ENCODE measurements at regions not wholly inside any gene's neighbourhood (a gene's known extent, or its start where the extent isn't known, plus 50 kb on each side); places are given as distances from the start of the nearest gene placed in this dataset.

- Histone ChIP-seq H3K79me1 (ENCODE audit: low read length) (peaks cover under 1% of the 10 kb centered on the region), H3K9me3 (ENCODE audit: insufficient read depth, low read depth, low read length) (peaks cover 3% of the 10 kb centered on the region), H4K8ac (ENCODE audit: low read depth, low read length) (no peak overlapping the region), H2BK120ac (ENCODE audit: insufficient read depth, low read length, poor library complexity) (no peak overlapping the region), H2BK5ac (ENCODE audit: low read depth, low read length, poor library complexity) (no peak overlapping the region), H3K4me3 (ENCODE audit: low read depth, low read length) (no peak overlapping the region), H3K23ac (ENCODE audit: low read length) (no peak overlapping the region), H3K4me1 (ENCODE audit: control insufficient read depth in 1 of 2, insufficient read depth in 2 of 2, low read length in 2 of 2) (peaks cover 1 to 4% of the 10 kb centered on the region in 2 experiments), H4K12ac (ENCODE audit: low read depth, low read length) (no peak overlapping the region), H3K27ac (ENCODE audit: low read depth, low read length) (no peak overlapping the region), H3K27me3 (ENCODE audit: insufficient read depth, low read length) (peaks cover 3% of the 10 kb centered on the region), H3K79me2 (ENCODE audit: control insufficient read depth, insufficient read depth, low read length, poor library complexity) (no peaks in the 10 kb centered on the region), H3K4ac (ENCODE audit: low read depth, low read length) (no peak overlapping the region), H4K91ac (ENCODE audit: low read depth, low read length) (no peak overlapping the region), H2AFZ (ENCODE audit: insufficient read depth, low read length, poor library complexity) (no peak overlapping the region), H3K14ac (ENCODE audit: low read length) (no peak overlapping the region), H3K9ac (ENCODE audit: low read length) (no peak overlapping the region), H3K18ac (ENCODE audit: low read length) (no peak overlapping the region), H3K36me3 (ENCODE audit: control insufficient read depth in 1 of 2, insufficient read depth in 2 of 2, low read length in 2 of 2) (no peaks in the 10 kb centered on the region), H3K4me2 (ENCODE audit: low read length) (no peak overlapping the region), H2BK12ac (ENCODE audit: low read length) (no peak overlapping the region), H2AK5ac (ENCODE audit: low read length) (no peak overlapping the region)
- DNase-seq: no peak
- no CpG with 5 or more reads among the region's 2 CpGs for WGBS (ENCODE audit: extremely low coverage, insufficient coverage, insufficient read length)
Observed at GRCh38 chr4:38194047-38194602, 233.9 kb downstream of the PTTG2 start.

- H3K4me1 ChIP-seq (ENCODE audit: control insufficient read depth in 1 of 2, insufficient read depth in 2 of 2, low read length in 2 of 2): no peaks in the 10 kb centered on the region
- no peak overlapping the region for H3K4me3 ChIP-seq (ENCODE audit: low read depth, low read length)
- H3K23ac ChIP-seq (ENCODE audit: low read length): no peak overlapping the region
- H2AK5ac ChIP-seq (ENCODE audit: low read length): no peak overlapping the region
- no peak overlapping the region for H4K91ac ChIP-seq (ENCODE audit: low read depth, low read length)
- no peak overlapping the region for H3K4ac ChIP-seq (ENCODE audit: low read depth, low read length)
- H3K36me3 ChIP-seq (ENCODE audit: control insufficient read depth in 1 of 2, insufficient read depth in 2 of 2, low read length in 2 of 2): no peaks in the 10 kb centered on the region
- no peak overlapping the region for H3K9ac ChIP-seq (ENCODE audit: low read length)
- H3K27ac ChIP-seq (ENCODE audit: low read depth, low read length): no peak overlapping the region
- H3K18ac ChIP-seq (ENCODE audit: low read length): no peak overlapping the region
- peaks cover 5% of the 10 kb centered on the region for H3K9me3 ChIP-seq (ENCODE audit: insufficient read depth, low read depth, low read length)
- no peak overlapping the region for H4K12ac ChIP-seq (ENCODE audit: low read depth, low read length)
- H2BK120ac ChIP-seq (ENCODE audit: insufficient read depth, low read length, poor library complexity): no peak overlapping the region
- H3K27me3 ChIP-seq (ENCODE audit: insufficient read depth, low read length): peaks cover 3% of the 10 kb centered on the region
- H2BK5ac ChIP-seq (ENCODE audit: low read depth, low read length, poor library complexity): no peak overlapping the region
- H3K4me2 ChIP-seq (ENCODE audit: low read length): no peak overlapping the region
- no peaks in the 10 kb centered on the region for H3K79me1 ChIP-seq (ENCODE audit: low read length)
- WGBS (ENCODE audit: extremely low coverage, insufficient coverage, insufficient read length): no CpG with 5 or more reads among the region's 3 CpGs
- no peak overlapping the region for H2AFZ ChIP-seq (ENCODE audit: insufficient read depth, low read length, poor library complexity)
- H4K8ac ChIP-seq (ENCODE audit: low read depth, low read length): no peak overlapping the region
- no peak overlapping the region for H3K14ac ChIP-seq (ENCODE audit: low read length)
- no peaks in the 10 kb centered on the region for H3K79me2 ChIP-seq (ENCODE audit: control insufficient read depth, insufficient read depth, low read length, poor library complexity)
- no peak overlapping the region for H2BK12ac ChIP-seq (ENCODE audit: low read length)
- DNase-seq: no peak
Observed at GRCh38 chr4:38195486-38195885, 235.3 kb downstream of the PTTG2 start.

DNA sequence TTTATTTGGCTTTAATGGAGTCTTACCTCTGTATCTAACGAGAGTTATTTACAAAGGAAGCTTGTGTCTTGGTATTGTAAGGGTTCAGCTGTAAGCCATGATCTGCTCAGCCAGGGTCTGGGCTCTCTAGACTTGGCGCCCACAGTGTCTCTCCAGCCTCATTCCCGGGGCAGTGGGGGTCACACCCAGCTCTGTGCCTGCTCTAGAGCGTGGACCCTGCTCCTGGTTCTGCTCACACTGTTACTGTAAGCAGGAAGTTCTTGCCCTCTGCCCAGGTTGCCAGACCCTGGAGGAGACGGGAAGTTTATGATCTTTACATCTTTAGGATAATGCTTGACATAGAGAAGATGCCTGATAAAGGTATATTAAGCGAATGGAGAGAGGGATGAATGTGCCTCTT, 235.7 kb downstream of the PTTG2 start:
- Histone ChIP-seq H2BK5ac (ENCODE audit: low read depth, low read length, poor library complexity) (no peak overlapping the region), H3K4me2 (ENCODE audit: low read length) (no peak overlapping the region), H3K4me3 (ENCODE audit: low read depth, low read length) (no peak overlapping the region), H2BK120ac (ENCODE audit: insufficient read depth, low read length, poor library complexity) (no peak overlapping the region), H3K79me2 (ENCODE audit: control insufficient read depth, insufficient read depth, low read length, poor library complexity) (no peaks in the 10 kb centered on the region), H2BK12ac (ENCODE audit: low read length) (no peak overlapping the region), H3K27me3 (ENCODE audit: insufficient read depth, low read length) (peaks cover 3% of the 10 kb centered on the region), H3K9ac (ENCODE audit: low read length) (no peak overlapping the region), H3K79me1 (ENCODE audit: low read length) (no peaks in the 10 kb centered on the region), H4K12ac (ENCODE audit: low read depth, low read length) (no peak overlapping the region), H2AK5ac (ENCODE audit: low read length) (no peak overlapping the region), H3K9me3 (ENCODE audit: insufficient read depth, low read depth, low read length) (peaks cover 5% of the 10 kb centered on the region), H3K4me1 (ENCODE audit: control insufficient read depth in 1 of 2, insufficient read depth in 2 of 2, low read length in 2 of 2) (no peaks in the 10 kb centered on the region), H3K14ac (ENCODE audit: low read length) (no peak overlapping the region), H4K8ac (ENCODE audit: low read depth, low read length) (no peak overlapping the region), H2AFZ (ENCODE audit: insufficient read depth, low read length, poor library complexity) (no peak overlapping the region), H3K36me3 (ENCODE audit: control insufficient read depth in 1 of 2, insufficient read depth in 2 of 2, low read length in 2 of 2) (no peaks in the 10 kb centered on the region), H4K91ac (ENCODE audit: low read depth, low read length) (no peak overlapping the region), H3K18ac (ENCODE audit: low read length) (no peak overlapping the region), H3K23ac (ENCODE audit: low read length) (no peak overlapping the region), H3K27ac (ENCODE audit: low read depth, low read length) (no peak overlapping the region), H3K4ac (ENCODE audit: low read depth, low read length) (no peak overlapping the region)
- WGBS (ENCODE audit: extremely low coverage, insufficient coverage, insufficient read length): no CpG with 5 or more reads among the region's 6 CpGs
- no peak for DNase-seq

DNA sequence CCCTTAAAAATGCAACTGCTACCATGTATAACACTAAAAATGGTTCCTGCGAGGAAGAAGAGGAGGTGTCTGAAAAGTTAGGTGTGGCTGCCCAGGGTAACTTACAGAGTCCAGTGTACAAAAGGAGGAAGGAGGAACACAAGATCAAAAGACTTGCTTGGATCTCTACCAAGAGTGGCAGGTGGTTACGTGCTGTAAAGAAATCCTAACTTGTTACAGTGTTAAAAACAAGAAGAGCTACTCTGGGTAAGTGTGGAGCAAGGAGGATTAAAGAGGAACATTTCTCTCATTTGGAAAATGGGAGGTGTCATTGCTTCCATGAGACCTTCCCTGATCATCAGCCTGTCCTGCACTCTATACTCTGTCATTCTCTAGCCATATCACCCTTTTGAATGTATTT, 242.0 kb downstream of the PTTG2 start:
- Histone ChIP-seq H3K79me2 (ENCODE audit: control insufficient read depth, insufficient read depth, low read length, poor library complexity) (no peaks in the 10 kb centered on the region), H3K4me2 (ENCODE audit: low read length) (no peak overlapping the region), H4K91ac (ENCODE audit: low read depth, low read length) (no peak overlapping the region), H2AK5ac (ENCODE audit: low read length) (no peak overlapping the region), H2AFZ (ENCODE audit: insufficient read depth, low read length, poor library complexity) (no peak overlapping the region), H3K23ac (ENCODE audit: low read length) (no peak overlapping the region), H3K79me1 (ENCODE audit: low read length) (no peaks in the 10 kb centered on the region), H2BK5ac (ENCODE audit: low read depth, low read length, poor library complexity) (no peak overlapping the region), H3K14ac (ENCODE audit: low read length) (no peak overlapping the region), H3K36me3 (ENCODE audit: control insufficient read depth in 1 of 2, insufficient read depth in 2 of 2, low read length in 2 of 2) (no peaks in the 10 kb centered on the region), H4K8ac (ENCODE audit: low read depth, low read length) (no peak overlapping the region), H3K4ac (ENCODE audit: low read depth, low read length) (no peak overlapping the region), H3K9ac (ENCODE audit: low read length) (no peak overlapping the region), H3K4me3 (ENCODE audit: low read depth, low read length) (no peak overlapping the region), H2BK12ac (ENCODE audit: low read length) (no peak overlapping the region), H2BK120ac (ENCODE audit: insufficient read depth, low read length, poor library complexity) (no peak overlapping the region), H3K4me1 (ENCODE audit: control insufficient read depth in 1 of 2, insufficient read depth in 2 of 2, low read length in 2 of 2) (no peaks in the 10 kb centered on the region), H3K9me3 (ENCODE audit: insufficient read depth, low read depth, low read length) (peaks cover 2% of the 10 kb centered on the region), H3K27me3 (ENCODE audit: insufficient read depth, low read length) (no peaks in the 10 kb centered on the region), H4K12ac (ENCODE audit: low read depth, low read length) (no peak overlapping the region), H3K18ac (ENCODE audit: low read length) (no peak overlapping the region), H3K27ac (ENCODE audit: low read depth, low read length) (no peak overlapping the region)
- no peak for DNase-seq
- WGBS (ENCODE audit: extremely low coverage, insufficient coverage, insufficient read length): no CpG with 5 or more reads among the region's 2 CpGs
